ENCODE measurements at regions not wholly inside any gene's neighbourhood (a gene's known extent, or its start where the extent isn't known, plus 50 kb on each side); places are given as distances from the start of the nearest gene placed in this dataset.

DNA sequence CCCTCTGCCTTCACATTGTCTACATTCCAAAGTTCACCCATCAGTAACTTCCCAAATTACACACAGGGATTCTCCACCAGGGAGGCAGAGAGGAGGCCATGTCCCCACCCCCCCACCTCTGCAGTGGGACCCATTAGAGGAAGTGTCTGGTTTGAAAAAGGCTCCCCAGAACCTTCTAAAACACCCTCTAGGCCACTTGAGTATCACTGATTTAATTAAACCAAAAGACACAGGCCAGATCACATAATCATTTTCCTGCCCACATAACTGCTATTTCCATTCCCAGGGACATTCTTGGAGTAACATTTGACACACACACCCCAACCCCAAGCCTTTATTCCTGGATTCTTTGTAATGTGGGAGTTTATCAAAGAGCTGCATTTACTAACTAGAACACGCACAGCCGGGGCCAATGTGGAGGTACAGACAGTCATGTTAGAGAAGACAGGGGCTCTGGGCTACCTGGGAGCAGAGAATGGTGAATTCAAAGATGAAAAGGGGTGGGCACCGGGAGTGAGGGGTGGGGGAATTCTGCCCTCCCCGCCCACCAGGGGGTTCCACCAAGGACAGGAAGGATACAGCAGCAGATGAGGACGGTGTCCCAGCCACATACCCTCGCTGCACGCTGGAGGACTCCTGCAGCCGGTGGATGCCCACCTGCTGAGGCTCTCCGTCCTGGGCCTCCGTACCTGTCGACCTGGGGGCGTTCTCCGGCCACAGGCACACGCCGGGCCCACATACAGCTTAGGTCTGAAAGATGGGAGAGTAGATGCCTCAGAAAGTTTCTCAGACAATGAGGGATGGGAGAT is 201.4 kb upstream of the CTNNB1 start:
- DNase-seq = no peak

DNA sequence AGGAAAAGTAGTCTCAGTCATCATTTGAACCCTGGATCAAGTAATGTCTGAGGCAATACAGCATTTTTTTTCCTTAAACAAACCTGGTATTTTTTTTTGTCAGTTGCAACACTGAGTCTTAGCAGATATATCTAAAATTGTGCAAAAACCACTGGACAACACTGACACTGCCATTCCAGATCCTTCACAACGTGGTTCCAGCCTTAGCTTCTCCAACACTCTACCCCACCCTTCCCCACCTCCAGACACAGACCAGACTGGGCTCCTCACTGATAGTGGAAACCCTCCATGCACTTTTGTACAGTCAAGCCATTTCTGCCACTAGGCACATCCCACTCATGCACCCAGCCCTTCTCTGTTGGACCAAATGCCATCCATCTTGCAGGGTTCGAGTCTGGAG is 199.6 kb upstream of the CTNNB1 start:
- no peak for DNase-seq

DNA sequence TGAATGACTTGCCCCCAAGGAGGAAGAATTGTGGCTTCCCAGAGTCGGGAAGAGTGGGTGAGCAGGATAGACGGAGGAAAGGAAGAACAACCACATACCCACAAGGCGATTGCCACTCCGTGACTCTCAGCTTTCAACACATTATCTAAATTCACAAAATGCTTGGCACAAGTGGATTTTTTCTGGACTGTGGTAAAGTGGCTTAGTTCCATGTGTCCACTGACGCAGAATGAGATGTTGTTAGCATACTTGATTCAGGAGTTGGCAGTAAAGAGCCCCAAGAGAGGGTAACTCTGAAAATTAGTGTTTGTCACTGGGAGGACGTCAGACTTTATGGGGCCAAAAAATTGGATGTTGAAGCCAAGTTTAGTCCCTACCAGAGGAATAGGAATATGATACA is 198.8 kb upstream of the CTNNB1 start:
- DNase-seq = peak; percentile 48

DNA sequence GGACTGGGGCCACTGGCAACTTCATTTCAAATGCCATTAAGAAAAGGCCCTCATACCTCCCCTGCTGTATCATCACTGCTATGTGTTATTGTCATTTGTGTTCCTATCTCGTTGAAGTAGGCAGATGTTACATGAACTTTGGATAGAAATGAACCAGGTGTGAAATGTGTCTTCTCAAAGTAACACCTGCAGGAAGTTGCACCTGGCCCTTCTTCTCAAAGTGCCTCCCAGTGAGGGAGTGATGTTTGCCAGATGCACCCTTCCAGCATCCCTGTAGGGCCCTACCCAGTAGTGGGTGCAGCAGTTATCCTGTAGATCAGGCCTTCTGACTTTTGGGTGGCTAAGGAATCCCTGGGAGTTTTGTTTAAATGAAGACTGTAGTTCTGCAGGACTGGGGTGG is 197.7 kb upstream of the CTNNB1 start:
- no peak for DNase-seq

DNA sequence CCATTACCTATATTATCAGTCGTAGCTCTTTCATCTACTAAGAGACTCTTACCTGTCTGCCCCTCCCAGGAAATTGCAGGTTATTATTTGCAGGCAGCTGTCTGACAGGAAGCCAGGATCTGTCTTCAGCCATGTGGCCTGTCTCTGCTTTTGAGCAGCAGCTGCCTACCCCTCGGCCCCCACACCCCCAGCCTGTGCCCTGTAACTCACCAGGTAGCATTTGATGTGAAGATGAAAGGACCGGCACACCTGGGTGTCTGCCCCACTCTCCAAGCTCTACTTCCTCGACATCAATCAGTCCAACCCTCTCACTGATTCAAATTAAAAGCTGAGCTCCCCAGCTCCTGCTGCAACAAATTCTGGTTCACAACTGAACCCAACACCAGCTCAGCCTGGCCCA is 197.2 kb upstream of the CTNNB1 start:
- no peak for DNase-seq

DNA sequence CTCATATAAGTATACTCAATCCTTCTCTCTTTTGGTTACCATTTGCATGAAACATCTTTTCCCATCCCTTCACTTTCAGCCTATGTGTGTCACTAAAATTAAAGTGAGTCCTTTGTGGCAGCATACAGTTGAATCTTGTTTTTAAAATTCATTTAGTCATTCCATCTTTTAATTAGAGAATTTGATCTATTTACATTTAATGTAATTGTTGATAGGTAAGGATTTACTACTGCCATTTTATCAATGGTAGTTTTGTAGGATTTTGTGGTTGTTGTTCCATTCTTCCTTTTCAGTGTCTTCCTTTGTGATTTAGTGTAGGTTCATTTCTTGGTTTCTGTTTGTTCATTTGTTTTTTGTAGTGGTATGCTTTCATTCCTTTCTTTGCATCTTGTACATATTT is 191.9 kb upstream of the CTNNB1 start:
- no peak for DNase-seq

DNA sequence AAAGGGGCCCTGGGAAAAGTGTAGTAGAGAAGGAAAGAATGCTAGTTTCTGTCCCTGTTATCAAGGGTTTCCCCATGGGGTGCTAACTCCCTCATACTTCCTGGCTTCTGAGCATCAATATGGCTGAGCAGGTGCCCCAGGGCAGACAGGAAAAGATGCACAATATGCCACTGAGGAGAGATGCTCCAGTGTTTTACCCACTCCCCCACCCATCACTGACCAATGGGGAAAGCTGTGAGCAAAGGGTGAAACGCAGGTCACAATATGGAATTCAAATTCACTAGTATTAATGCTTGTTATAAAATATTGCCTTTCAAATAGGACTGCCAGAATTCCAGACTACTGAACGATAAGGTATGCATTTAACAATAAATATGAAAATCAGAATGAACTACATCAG is 187.5 kb upstream of the CTNNB1 start:
- DNase-seq = no peak

DNA sequence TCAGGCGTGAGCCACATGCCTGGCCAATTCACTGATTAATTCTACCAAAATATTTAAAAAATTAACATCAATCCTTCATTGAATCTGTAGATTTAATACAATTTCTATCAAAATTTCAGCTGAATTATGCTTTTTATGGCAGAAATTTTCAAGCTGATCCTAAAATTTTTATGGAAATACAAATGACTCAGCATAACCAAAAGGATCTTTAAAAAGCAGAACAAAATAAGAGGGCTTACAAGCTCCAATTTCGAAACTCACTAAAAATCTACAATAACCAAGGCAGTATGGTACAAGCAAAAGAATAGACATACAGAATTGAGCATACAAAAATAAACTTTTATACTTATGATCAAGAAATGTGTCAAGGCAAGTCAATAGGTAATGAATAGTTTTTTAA is 180.4 kb upstream of the CTNNB1 start:
- no peak for DNase-seq

DNA sequence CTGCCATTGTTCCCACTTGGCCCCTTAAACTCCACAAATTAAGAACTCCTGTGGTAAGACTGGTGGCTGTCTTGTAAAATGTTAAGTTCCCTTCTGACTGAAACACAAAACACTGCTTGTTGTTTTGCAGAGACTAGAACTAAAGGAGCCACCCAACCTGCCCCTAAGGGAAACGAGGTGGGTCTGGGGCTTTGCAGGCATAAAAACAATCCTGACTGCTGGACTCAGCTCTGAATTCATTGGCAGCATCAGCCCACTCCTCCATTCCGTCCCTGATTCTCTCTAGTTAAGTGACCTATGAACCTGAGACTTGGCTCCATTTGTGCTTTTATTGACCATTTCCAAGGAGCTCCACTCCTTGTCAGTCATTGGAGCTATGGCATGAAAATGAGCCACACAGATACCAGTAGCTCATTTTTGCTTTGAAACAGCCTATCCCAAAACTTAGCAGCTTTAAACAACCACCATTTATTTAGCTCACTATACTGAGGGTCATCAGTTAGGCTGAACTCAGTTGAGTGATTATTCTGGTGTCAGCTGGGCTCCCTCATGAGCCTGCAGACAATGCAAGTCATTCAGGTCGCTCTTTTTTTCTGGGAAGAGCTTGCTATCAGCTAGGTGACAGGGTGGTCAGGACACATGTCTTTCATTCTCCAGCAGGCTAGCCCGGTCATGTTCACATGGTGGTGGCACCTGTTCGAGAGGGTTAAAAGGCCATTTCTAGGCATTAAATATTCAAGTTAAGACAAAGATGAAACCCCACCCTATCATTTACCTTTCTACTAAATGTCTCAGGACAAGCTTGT is 175.1 kb upstream of the CTNNB1 start:
- no peak for DNase-seq

DNA sequence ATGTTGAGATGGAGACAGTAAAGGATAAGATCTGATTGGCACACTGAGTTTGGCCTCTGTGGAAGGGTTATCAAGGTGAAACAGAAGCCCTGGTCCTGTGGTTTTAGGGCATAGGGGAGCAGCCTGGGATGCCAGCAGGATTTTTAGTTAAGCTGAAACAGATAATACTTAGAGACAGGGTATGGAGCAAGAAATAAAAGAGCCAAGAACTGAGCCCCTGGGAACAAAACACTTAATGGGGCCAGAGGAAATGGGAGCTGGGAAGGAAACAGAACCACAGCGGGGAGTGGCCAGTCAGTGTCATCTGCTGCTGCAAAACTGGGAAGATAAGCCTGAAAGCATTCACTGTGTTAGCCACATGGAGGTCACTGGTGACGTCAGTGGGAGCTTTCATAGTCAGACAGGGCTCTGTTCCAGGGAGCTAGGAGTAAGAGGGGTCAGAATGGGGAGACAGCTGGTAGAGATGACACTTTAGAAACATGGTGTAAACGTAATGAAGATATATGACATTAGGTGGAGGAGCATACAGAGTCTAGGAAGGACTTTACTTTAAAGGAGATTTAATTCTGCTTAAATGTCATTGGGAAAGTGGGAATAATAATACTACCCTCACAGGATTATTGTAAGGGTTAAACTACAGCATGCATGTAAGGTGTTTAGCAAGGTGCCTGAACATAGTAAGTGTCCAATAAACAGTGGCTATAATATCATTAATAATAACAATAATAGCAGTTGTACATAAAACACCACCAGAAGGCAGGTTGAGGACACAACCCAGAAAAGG is 172.7 kb upstream of the CTNNB1 start:
- DNase-seq = peak; percentile 48

DNA sequence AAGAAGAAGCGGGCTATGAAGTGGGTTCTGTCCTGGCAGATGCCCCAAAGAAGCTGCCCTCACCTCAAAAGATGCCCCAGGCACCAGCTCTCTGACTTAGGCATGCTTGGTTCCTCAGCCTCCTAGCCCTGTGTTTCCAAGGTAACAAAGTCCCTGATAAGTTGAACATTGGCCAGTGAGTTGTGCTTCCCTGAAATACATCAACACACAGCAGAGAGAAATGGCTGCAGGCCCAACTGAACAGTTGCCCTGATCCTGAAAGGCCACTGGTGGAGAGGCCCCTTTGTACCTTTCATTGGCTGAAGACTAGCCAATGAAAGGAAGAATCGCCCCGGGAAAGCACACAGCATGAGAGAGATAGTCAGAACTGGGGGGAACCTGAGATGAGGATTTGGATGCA is 169.9 kb upstream of the CTNNB1 start:
- no peak for DNase-seq

DNA sequence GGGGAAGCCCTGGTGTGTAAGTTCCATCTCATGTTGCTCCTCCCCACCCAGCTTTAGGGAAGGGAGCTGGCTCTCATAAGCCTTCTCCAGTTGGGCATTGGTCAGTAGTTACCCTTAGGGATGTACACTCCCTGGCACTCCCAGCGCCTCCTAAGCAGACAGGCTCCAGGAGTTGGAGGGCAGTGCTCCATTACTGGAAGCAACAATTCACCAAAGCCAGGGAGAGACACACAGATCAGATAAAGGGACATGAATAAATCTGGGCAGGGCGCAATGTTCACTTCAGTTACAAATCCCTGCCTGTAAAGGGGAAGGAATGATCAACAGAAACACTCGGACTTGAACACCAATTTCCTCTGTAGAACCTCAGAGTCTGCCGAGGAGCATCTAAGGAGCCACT is 169.1 kb upstream of the CTNNB1 start:
- no peak for DNase-seq

DNA sequence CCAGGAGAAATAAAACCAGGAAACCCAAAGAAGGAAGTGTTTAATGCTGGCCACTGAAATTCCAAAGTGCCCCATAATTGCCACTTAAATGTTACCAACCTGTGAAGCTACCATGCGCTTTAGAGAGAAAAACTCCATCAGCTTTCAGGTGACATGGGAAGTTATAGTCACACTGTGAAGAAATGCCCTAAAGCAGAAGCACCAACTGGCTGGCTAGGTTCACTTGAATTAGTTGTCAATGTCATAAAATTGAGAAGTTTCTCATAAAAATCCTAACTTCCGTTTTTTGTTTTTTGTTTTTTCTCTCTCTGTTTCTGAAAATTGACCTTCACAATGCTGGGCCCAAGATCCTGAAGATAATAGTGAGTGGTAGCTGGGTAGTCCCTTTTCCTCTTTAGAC is 167.9 kb upstream of the CTNNB1 start:
- DNase-seq = no peak

DNA sequence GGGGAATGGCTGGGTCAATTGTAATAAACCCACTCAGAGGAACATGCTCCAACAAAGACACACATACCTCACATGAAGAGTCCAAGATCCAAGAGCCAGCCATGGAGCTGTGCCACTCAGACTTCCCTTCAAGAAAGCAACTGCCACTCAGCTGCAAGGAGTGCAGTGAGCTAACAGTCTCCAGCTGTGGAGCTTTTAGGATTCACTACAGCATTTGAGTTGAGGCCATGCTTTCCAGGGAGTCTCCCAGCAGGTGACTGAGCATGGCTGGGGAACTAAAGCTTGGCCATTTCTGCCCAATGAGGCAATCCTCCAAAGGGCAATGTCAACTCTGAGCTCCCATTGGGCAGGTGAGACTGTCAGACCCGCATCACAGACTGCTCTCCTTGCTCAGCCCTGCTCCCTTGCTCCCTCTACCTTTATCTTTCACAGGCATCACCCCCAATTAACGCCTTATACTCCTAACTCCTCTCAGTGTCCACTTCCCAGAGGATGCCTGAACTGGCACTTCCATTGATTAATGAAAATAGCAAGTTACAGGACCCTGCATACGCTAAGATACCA is 165.3 kb upstream of the CTNNB1 start:
- no peak for DNase-seq

DNA sequence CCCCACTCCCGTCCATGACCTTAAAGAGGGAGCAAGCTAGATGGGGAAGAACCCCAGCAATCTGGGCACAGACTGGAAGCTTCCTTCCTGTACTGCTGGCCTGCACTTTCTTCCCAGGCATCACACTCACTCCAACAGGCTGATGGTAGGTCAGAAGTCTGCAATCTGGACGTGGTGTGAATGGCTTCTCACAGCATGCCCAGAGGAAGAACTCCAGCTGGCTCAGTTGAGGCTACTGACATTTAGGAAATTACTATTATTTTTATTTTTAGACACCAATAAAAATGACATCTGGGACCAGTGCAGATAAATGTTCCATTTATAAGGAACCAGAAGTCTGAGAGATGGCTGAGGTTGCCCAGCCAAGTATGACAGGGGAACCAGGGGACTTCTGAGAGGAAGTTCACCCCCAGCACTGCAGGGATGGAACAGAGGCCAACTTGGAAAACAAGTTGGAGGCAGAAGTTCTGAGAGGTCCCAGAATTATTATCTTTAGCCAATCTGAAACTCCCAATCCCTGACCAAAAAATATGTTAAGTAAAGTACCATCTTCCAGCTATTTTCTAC is 163.8 kb upstream of the CTNNB1 start:
- no peak for DNase-seq

DNA sequence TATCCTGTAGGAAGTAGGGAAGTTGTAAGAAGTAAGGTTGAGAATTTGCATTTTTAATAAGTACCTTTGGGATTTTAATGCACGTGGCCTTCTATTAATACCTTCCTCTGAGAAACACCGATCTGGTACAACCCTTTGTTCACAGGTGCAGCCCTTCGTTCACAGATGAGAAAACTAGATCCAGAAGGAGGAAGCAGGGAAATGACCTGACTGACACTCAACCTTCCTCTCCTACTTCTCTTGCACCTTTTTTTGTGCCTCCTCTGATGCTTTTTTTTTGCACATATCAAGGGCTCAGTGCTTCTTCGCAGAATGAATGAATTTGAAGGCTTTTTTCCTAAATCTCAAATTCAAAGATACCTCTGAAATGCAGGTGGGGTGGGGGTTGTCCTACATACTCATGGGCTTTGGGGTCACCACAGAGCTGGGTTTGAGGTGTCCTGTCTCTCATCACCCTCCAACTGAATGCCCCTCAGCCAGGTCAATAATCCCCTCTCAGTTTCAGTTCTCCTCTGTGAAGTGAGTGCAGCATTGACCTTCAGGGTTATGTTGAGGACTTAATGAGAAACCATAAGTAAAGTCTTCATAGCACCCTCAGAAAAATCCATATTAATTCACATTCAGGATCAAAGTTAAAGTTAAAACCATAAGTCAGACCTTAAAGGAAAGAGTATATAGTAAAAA is 161.5 kb upstream of the CTNNB1 start:
- no peak for DNase-seq

DNA sequence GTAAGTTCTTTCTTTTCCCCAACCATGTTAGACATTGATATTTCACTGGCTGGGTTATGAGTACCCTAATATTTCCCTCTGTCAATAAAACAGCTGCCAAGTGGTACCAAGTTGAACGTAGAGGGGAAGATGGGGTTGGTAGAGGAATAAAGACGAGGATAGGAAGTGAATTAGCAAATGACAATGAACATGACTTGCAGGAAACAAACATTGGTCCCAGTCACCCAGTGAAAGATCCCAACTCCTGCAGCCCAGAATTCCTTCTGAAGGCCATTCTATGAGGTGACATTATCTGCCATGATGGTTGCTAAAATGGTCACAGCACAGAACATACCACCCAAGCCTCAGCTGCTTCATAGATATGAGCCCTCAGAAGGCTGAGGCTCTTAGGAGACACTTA is 159.0 kb upstream of the CTNNB1 start:
- no peak for DNase-seq

DNA sequence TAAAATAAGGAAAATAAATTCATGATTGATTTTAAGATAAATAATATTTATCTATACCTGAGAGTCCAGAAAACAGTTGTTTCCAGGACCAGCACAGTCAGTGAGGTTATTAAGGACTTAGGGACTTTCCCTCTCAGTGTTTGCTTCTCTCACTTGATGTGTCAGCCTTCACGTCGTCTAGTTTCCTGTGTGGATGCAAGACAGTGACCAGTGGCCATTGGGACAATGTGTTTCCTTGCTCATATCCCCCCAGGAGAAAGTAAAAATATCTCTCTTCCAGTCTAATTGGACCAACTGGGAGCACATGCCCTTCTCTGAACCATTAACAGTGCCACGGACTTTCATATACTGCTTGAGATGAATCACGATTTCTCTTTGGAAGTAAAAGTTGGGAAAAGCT is 157.8 kb upstream of the CTNNB1 start:
- no peak for DNase-seq

DNA sequence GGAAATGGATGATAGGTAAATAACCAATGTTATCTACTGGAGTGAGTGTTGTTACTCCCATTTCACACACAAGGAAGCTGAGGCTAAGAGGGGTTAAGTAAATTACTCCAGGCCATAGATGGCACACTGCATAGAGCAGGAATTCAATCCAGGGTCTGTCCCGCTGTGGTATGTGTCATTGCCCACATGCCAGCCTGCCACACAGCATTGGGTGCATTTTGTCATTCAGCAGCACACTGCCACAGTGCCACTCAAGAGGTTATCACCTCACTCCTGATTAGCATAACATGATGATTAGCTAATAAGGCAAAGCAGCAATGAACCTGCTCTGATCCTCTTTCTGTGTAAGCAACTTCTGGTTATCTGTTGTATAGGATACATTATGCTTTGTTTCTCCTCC is 157.4 kb upstream of the CTNNB1 start:
- no peak for DNase-seq

DNA sequence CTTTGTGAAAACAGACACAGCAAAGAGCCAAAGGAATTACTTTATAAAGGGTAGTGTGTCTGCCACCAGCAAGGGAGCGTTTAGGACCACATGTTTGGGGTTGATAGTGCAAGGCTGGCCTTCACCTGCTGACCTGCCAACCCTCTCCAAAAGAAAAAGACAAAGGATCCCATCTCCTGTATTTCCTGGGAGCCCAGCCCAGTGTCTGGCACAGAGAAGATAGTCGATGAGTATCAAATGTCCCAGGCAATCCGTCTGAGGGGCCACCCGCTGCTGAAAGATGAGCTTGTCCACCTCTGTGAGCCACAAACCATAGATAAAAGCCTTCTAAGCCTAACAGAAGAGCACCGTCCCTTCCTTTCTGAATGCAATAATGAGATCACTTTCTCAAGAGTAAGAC is 154.8 kb upstream of the CTNNB1 start:
- no peak for DNase-seq

DNA sequence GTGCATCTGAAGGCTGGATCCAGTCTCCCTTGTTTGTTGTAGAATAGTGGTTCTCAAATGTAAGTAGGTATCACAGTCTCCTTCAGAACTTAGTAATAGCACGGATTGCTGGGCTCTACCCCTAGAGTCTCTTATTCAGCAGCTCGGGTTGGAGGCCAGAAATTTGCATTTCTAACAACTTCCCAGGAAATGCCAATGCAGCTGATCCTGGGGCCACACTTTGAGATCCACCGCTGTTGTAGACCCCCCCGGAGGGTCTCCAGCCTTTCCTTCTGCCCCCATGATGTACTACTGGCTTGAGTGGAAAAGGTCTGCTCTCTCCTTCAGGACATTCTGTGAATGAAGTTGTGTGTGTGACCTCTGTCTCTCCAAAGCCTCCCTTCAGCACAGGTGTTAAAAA is 153.8 kb upstream of the CTNNB1 start:
- DNase-seq = no peak

DNA sequence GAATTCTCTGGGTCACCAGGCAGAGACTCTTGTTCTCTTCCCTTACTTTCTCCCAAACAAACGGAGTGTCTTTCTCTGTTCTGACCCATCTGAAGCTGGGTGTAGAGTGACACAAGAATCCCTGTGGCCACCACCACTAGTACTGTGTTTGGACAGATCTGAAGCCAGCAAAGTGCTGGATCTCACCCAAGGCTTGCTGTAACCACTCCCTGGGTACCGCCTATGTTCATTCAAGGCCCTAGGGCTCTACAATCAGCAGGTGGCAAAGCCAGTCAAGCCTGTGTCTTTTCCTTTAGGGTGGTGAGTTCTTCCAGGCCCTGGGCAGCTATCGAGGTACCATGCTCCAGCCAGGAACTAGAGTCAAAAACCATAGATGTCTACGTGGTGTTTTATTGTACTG is 149.2 kb upstream of the CTNNB1 start:
- DNase-seq = no peak

Data from left hindlimb (tissue), 1 donor.